ENCODE measurements at regions not wholly inside any gene's neighbourhood (a gene's known extent, or its start where the extent isn't known, plus 50 kb on each side); places are given as distances from the start of the nearest gene placed in this dataset.

GRCh38 chr10:18980089-18980629, 68.4 kb upstream of the MALRD1 start:
- WGBS, 2 donors = 53 to 57% methylated on average over 4 of the region's 4 CpGs

GRCh38 chr10:18984531-18984930, 64.1 kb upstream of the MALRD1 start:
- no peaks in the 10 kb centered on the region for H3K4me1 ChIP-seq (ENCODE audit: control insufficient read depth in 2 of 2, insufficient read depth in 2 of 2, low read length in 1 of 2)
- H3K4me3 ChIP-seq (ENCODE audit: low read depth in 1 of 2, low read length in 2 of 2) = no peak overlapping the region
- no peaks in the 10 kb centered on the region for H3K27me3 ChIP-seq (ENCODE audit: control insufficient read depth in 1 of 2, insufficient read depth in 2 of 2, low read length in 2 of 2)
- H3K36me3 ChIP-seq (ENCODE audit: control insufficient read depth in 2 of 2, insufficient read depth in 2 of 2, low read length in 1 of 2) = no peaks in the 10 kb centered on the region
- H3K9me3 ChIP-seq (ENCODE audit: control insufficient read depth in 2 of 2, insufficient read depth in 1 of 2, low read depth in 1 of 2, low read length in 1 of 2) = peaks cover 0 to 5% of the 10 kb centered on the region in 2 donors
- WGBS, 2 donors = 22 to 31% methylated on average over 3 of the region's 3 CpGs
- no peak overlapping the region for H3K27ac ChIP-seq (ENCODE audit: low read depth in 2 of 2, low read length in 1 of 2)

More at GRCh38 chr10:18980089-18980629, 68.4 kb upstream of the MALRD1 start:
- Histone ChIP-seq H3K4me1 (ENCODE audit: control insufficient read depth in 2 of 2, insufficient read depth in 2 of 2, low read length in 1 of 2) (no peaks in the 10 kb centered on the region), H3K27ac (ENCODE audit: low read depth in 2 of 2, low read length in 1 of 2) (no peak overlapping the region), H3K27me3 (ENCODE audit: control insufficient read depth in 1 of 2, insufficient read depth in 2 of 2, low read length in 2 of 2) (no peaks in the 10 kb centered on the region), H3K9me3 (ENCODE audit: control insufficient read depth in 2 of 2, insufficient read depth in 1 of 2, low read depth in 1 of 2, low read length in 1 of 2) (peaks cover 0 to 2% of the 10 kb centered on the region in 2 donors), H3K4me3 (ENCODE audit: low read depth in 1 of 2, low read length in 2 of 2) (no peak overlapping the region), H3K36me3 (ENCODE audit: control insufficient read depth in 2 of 2, insufficient read depth in 2 of 2, low read length in 1 of 2) (no peaks in the 10 kb centered on the region)

DNA sequence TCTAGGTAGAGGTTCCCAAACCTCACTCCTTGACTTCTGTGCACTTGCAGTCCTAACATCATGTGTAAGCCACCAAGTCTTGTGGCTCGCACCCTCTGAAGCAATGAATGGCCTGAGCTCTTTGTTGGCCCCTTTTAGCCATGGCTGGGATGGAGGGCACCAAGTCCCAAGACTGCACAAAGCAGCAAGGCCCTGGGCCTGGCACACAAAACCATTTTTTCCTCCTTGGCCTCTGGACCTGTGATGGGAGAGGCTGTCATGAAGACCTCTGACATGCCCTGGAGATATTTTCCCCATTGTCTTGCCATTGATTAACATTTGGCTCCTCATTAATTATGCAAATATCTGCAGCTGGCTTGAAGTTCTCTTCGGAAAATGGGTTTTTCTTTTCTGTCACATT, 60.3 kb upstream of the MALRD1 start:
- Histone ChIP-seq H3K36me3 (ENCODE audit: control insufficient read depth in 2 of 2, insufficient read depth in 2 of 2, low read length in 1 of 2) (no peaks in the 10 kb centered on the region), H3K9me3 (ENCODE audit: control insufficient read depth in 2 of 2, insufficient read depth in 1 of 2, low read depth in 1 of 2, low read length in 1 of 2) (peaks cover 0 to 3% of the 10 kb centered on the region in 2 donors), H3K27ac (ENCODE audit: low read depth in 2 of 2, low read length in 1 of 2) (no peak overlapping the region), H3K27me3 (ENCODE audit: control insufficient read depth in 1 of 2, insufficient read depth in 2 of 2, low read length in 2 of 2) (no peaks in the 10 kb centered on the region), H3K4me1 (ENCODE audit: control insufficient read depth in 2 of 2, insufficient read depth in 2 of 2, low read length in 1 of 2) (no peaks in the 10 kb centered on the region), H3K4me3 (ENCODE audit: low read depth in 1 of 2, low read length in 2 of 2) (no peak overlapping the region)
- 81 to 89% methylated on average over 2 of the region's 2 CpGs for WGBS, 2 donors

All from esophagus (tissue), 2 donors.